HEK293T (cell line): ENCODE measurements at regions not wholly inside any gene's neighbourhood (a gene's known extent, or its start where the extent isn't known, plus 50 kb on each side); places are given as distances from the start of the nearest gene placed in this dataset.

Experiments used
- BHLHE40 ChIP-seq: fragments of 450-650 bp; IDR thresholded peaks from 2 replicates; pipeline ENCODE4 v1.6.1; 2016; ENCODE audit warnings: mild to moderate bottlenecking, moderate library complexity, borderline replicate concordance
- FOXK2 ChIP-seq: fragments of 450-650 bp; IDR thresholded peaks from 2 replicates; pipeline ENCODE4 v1.6.1; 2016; ENCODE audit warnings: mild to moderate bottlenecking
- FOXM1 ChIP-seq: fragments of 450-650 bp; IDR thresholded peaks from 2 replicates; pipeline ENCODE4 v1.6.1; 2017; ENCODE audit warnings: mild to moderate bottlenecking, borderline replicate concordance
- HDGF ChIP-seq: fragments of 450-650 bp; IDR thresholded peaks from 2 replicates; pipeline ENCODE4 v1.6.1; 2017; ENCODE audit warnings: antibody characterized with exemption, borderline replicate concordance
- LEF1 ChIP-seq: fragments of 450-650 bp; IDR thresholded peaks from 2 replicates; pipeline ENCODE4 v1.6.1; 2017; ENCODE audit warnings: mild to moderate bottlenecking, borderline replicate concordance
- NFRKB ChIP-seq: fragments of 450-650 bp; IDR thresholded peaks from 2 replicates; pipeline ENCODE4 v1.6.1; 2016; ENCODE audit warnings: mild to moderate bottlenecking, moderate library complexity
- SP1 ChIP-seq: fragments of 450-650 bp; IDR thresholded peaks from 2 replicates; pipeline ENCODE4 v1.6.1; 2017
- TARDBP ChIP-seq: fragments of 450-650 bp; IDR thresholded peaks from 2 replicates; pipeline ENCODE4 v1.6.1; 2016
- ZNF384 ChIP-seq: fragments of 450-650 bp; IDR thresholded peaks from 2 replicates; pipeline ENCODE4 v1.6.1; 2016

- TF ChIP-seq HDGF (no peak), BHLHE40 (no peak), TARDBP (no peak), SP1 (no peak), LEF1 (no peak), FOXM1 (no peak), FOXK2 (no peak), ZNF384 (no peak), NFRKB (no peak)
Measured at GRCh38 chr11:115745066-115745465, 240.9 kb upstream of the CADM1 start.
